NAMALWA (cell line): ENCODE measurements at regions not wholly inside any gene's neighbourhood (a gene's known extent, or its start where the extent isn't known, plus 50 kb on each side); places are given as distances from the start of the nearest gene placed in this dataset.
"Not testable (repeated sequence)": the region's sequence is repeated elsewhere in the genome, so short reads cannot be mapped to it uniquely, and the experiment has no call there.

Source experiments
- DNase-seq: peaks from one replicate; pipeline ENCODE4 v3.0.0-alpha.2; 2015; ENCODE audit warnings: low spot score

DNA sequence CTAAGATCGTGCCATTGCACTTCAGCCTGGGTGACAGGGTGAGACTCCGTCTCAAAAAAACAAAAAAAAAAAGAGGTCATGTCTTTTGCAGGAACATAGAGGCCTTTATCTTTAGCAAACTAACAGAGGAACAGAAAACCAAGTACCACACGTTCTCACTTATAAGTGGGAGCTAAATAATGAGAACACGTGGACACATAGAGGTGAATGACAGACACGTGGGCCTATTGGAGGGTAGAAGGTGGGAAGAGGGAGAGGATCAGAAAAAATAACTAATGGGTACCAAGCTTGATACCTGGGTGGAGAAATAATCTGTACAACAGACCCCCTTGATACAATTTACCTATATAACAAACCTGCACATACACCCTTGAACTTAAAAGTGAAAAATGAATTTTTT lies 401.4 kb upstream of the NAALADL2 start:
- DNase-seq, result no peak

- no peak for DNase-seq
Observed at GRCh38 chr3:174460831-174461230, 398.3 kb upstream of the NAALADL2 start.

- no peak for DNase-seq
Observed at GRCh38 chr3:174462916-174463315, 396.2 kb upstream of the NAALADL2 start.

DNA sequence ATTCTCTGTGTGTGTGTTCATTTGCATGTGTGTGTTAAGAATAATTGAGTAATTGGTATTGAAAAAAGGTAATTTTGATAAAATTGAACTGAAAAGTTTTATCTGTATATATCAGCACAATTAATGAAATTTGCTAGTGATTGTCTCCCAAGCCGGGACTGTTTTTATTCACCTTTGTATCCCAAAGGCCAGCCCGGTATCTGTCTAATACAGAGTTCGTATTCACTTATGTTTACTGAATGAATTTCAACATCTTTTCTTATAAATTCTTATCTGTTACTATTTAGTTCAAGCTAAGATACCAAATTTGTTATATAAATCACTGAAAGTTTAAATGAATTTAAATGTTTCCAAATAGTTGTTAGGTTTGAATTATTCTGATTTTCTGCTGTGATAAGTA lies 394.0 kb upstream of the NAALADL2 start:
- no peak for DNase-seq

DNA sequence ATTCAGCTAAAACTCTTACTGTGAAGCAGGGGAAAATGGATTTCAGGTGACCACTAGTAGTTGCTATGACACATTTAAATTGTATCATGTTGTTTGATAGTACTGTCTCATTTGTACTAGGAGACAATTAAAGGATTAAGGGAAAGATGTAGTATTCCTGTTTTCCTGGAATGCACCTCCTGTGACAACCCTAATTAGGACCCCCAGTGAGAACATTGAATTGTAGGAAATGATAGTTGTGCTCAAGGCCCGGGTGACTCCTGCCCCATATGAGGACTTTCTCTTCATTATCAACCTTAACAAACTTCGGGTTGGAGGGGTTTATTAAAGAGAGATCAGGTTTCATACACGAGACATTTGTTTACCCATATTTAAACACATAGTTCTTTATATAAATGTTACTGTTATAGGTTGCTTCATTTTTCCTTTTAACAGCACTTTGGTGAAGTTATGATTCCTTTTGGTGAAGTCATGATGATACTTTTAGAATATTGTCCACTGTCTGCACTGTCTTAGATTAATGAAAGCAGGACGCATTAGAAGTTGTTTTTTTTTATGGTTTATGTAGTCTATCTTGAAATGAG lies 392.6 kb upstream of the NAALADL2 start:
- DNase-seq, result no peak

GRCh38 chr3:174477491-174477890 lies 381.6 kb upstream of the NAALADL2 start:
- no peak for DNase-seq

GRCh38 chr3:174480767-174481166 lies 378.4 kb upstream of the NAALADL2 start:
- DNase-seq, result no peak

DNA sequence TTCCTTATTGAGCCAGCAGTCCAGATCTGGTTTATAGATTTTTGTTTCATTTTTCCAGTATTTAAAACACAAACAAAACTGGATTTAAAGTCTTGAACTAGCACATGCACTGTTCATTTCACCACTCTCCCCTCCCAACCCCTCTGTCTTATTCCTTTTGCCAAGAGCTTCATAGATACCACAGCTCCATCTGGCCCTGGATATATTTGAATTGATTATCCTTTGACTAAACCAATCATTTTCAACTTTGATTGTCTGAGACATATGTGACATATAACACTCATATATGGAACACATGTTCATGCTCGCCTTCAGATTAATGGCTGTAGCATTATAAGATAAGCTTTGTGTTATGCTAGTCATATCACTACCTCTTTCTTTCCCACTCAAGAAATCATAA lies 376.6 kb upstream of the NAALADL2 start:
- DNase-seq, result no peak

DNA sequence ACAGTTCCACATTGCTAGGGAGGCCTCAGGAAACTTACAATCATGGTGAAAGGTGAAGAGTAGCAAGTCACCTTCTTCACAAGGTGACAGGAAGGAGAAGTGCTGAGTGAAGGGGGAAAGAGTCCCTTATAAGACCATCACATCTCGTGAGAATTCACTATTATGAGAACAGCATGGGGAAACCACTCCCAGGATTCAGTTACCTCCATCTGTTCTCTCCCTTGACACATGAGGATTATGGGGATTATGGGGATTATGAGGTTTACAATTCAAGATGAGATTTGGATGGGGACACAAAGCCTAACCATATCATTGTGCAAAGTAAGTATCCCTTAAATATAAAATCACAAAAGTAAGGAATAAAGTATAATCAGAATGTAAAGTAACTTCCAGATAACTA lies 375.9 kb upstream of the NAALADL2 start:
- DNase-seq, result no peak

GRCh38 chr3:174483856-174484255 lies 375.3 kb upstream of the NAALADL2 start:
- not testable (repeated sequence) for DNase-seq

DNA sequence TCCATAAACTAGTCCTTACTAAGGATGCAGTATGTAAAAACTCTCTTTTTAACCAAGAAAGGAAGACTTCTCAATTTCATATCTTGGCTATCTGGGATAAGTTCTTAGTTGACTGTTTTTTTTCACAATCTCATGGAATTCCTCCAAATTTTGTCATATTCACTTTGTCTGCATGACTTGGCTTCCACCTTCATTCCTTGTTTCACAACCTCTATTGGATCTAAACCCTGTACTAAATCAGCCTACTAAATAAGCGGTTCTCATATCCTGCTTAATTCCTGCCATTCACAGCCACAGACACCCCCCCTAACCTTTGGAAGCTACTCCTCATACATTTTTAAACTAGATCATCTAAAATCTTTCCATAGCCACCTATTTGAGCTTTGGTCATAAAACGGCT lies 370.6 kb upstream of the NAALADL2 start:
- no peak for DNase-seq

DNA sequence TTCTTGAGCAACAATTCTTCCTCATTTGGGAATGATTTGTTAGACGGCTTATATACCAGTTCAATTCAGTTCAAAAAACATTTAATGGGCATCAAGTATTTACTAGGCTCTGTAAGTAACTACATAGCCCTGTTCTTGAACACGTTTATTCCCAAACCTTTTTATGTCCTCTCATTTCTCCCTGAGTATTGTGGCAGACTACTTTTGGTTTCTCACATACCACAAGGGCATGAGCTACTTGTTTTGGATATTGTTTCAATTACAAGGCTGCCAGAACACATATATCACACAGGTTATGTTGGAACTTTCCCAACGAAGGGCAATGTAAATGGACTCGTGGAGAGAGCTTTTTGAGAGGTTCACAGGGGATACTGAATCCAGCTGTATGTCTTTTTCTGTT lies 363.8 kb upstream of the NAALADL2 start:
- DNase-seq, result no peak

- DNase-seq, result no peak
Observed at GRCh38 chr3:174495928-174496327, 363.2 kb upstream of the NAALADL2 start.

DNA sequence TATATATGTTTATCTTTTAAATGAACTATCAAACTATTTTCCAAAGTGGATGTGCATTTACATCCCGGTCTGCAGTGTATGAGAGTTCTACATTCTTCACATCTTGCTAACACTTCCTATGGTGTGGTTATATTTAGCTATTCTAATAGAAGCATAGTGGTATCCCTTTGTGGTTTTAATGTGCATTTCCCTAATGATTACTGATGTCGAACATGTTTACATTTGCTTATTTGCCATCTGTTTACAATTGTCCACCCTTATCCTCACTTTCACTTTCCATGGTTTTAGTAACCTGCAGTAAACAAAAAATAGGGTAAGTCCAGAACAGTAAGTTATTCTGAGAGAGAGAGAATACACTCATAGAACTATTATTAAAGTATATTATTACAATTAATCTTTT lies 360.5 kb upstream of the NAALADL2 start:
- DNase-seq, result no peak

DNA sequence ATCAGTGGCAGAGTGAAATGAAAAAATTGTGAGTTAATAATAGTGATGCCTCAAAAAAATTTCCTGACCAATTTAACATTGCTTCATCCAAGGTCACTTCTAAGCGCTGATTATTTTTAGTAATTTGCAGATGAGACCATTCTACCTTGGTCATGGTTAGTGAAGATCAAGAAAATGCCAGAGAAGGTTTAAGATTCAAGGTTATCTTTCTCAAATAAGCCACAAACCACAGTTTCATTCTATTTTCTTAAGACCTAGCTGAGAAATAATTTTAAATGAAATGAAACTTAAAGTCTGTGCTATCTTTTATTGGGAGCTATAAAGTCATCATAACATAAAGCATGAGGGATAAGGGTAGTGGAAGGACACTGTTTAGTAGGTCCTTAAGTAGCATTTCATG lies 353.9 kb upstream of the NAALADL2 start:
- DNase-seq, result no peak

GRCh38 chr3:174524203-174524602 lies 334.9 kb upstream of the NAALADL2 start:
- DNase-seq, result no peak

- DNase-seq, result peak; percentile 11
Observed at GRCh38 chr3:174529298-174529697, 329.8 kb upstream of the NAALADL2 start.

GRCh38 chr3:174531262-174531982 lies 327.7 kb upstream of the NAALADL2 start:
- no peak for DNase-seq

- DNase-seq, result no peak
Observed at GRCh38 chr3:174532216-174532615, 326.9 kb upstream of the NAALADL2 start.

DNA sequence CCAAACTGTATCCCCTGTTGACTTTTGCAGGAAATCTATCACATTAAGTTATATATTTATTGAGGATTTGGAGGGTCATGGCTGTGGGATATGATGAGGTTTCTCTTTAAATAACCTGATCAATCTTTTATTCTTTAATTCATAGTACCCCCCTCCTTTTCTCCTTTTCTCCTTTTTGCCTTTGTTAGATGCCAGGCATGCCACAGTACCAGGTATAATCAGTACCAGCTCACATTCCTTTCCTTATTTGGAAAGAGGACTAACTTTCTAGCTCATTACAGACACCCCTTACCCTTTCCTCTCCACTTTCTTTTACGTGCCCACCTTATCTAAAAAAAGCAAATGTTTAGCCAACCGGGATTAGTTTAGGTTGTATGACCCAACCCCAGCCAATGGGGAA lies 326.4 kb upstream of the NAALADL2 start:
- no peak for DNase-seq

- no peak for DNase-seq
Observed at GRCh38 chr3:174533286-174533685, 325.8 kb upstream of the NAALADL2 start.

GRCh38 chr3:174536319-174536718 lies 322.8 kb upstream of the NAALADL2 start:
- no peak for DNase-seq

DNA sequence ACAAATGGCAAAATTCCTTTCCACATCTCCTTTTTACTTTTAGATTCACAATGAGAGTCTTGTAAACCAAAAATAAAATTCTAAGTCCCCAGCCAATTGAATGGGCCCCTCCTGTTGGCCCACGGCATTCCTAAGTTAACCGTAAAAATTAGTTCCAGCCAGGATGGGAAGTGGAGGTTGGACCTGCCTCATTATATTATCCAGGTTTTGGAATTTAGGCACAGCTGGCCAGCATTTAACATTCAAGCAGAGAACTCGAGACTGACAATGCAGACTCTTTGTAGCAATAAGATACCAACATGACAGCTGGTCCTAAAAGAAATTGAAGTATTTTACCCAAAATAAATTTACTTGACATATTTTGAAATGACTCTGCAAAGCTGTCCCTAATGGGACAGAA lies 321.0 kb upstream of the NAALADL2 start:
- no peak for DNase-seq
